GM18520 (cell line): ENCODE measurements at regions not wholly inside any gene's neighbourhood (a gene's known extent, or its start where the extent isn't known, plus 50 kb on each side); places are given as distances from the start of the nearest gene placed in this dataset.
"Not testable (repeated sequence)": the region's sequence is repeated elsewhere in the genome, so short reads cannot be mapped to it uniquely, and the experiment has no call there.

Experiments used
- ATAC-seq: cut with Tn5 transposase; IDR thresholded peaks from one replicate; pipeline ENCODE4 v1.9.1; 2021; ENCODE audit not compliant: unreplicated experiment

GRCh38 chr7:68559518-68559917, 1038.8 kb upstream of the AUTS2 start:
- no peak for ATAC-seq

GRCh38 chr7:68562323-68562899, 1035.9 kb upstream of the AUTS2 start:
- no peak for ATAC-seq

GRCh38 chr7:68564306-68565135, 1033.8 kb upstream of the AUTS2 start:
- no peak for ATAC-seq

- no peak for ATAC-seq
Measured at GRCh38 chr7:68571286-68571685, 1027.0 kb upstream of the AUTS2 start.

DNA sequence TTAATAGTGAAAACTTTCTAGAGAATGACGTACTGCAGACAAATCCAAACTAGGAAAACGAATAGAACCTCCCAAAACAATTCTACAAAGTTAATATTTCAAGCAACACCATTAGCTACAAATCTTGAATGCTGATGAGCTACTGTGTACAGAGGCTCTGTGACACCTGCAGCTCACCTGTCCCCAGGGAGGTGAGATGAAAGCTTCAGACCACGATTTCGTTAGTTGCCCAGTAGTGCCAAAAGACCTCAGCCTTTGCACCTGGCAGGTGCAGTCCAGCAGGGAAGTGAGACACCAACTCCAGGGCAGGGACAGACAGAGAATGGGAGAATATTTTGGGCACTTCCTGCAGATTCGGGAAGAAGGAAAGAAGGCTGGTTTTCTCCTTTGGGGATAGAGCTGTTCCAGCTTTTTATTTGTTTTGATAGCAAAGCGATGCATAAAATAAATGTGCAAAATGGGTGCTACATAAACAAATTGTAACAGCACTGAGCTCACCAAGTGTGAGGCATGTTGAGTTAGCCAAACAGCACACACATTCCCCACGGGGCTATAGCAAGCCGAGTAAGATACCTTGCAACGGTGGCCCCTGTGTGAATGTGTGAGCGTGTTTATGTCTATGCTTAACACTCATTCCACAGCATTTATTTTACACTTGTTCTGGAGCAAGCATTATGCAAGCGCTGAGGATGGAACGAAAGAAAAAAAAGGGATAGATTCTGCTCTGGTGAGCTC, 1024.8 kb upstream of the AUTS2 start:
- no peak for ATAC-seq

DNA sequence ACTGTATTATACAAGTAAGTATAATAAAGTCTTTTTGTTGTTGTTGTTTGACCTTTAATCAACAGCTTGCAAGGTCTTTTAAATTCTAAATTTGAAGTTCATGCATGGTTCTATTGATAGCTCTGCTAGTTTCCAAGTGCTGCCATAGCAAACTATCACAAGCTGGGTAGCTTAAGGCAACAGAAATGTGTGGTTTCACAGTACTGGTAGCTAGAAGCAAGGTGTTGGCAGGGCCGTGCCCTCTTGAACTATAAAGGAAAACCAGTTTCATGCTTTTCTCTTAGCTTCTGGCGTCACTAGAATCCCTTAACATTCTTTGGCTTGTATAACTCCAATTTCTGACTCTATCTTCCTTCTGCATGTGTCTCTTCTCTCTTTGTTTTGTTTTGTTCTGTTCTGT, 1021.9 kb upstream of the AUTS2 start:
- no peak for ATAC-seq

- no peak for ATAC-seq
Measured at GRCh38 chr7:68581417-68581816, 1016.9 kb upstream of the AUTS2 start.

- ATAC-seq, result no peak
Measured at GRCh38 chr7:68587599-68587998, 1010.7 kb upstream of the AUTS2 start.

DNA sequence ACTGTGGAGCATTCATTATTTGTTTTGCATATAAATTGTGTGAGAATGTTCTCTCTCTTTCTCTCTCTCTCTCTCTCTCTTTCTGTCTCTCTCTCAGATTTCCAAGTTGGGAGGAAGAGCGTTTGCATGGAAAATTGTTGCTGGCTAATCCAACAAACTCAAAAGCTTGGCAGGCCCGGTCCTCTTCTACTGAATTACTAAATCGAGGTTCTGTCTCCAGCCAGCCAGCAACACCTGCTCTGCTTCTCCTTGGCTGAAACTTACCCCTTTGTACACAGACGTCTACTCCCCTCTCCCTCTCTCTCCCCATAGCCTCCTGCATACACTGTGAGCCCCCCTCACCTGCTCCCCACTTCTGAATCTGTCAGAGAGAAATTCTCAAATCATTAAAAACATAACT, 996.4 kb upstream of the AUTS2 start:
- ATAC-seq, result no peak

DNA sequence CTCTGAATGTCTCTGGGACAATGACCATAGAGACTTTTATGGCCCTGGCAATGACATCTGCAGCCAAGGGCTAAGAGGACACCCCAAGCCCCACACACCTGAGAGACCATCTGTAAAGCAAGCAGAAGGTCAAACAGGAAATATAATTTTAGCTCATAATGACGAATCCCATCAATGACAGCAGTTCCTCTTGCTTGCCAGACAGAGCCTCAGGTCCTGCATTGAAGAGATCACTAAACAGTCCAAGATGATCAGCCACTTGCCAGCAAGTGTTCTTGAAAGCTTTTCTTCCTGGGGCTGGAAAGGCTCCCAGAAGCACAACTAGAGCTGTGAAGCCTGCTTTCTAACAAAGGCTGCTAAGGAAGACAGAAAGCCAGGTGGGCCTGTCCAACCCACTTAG, 993.7 kb upstream of the AUTS2 start:
- no peak for ATAC-seq

GRCh38 chr7:68610701-68611100, 987.6 kb upstream of the AUTS2 start:
- no peak for ATAC-seq

DNA sequence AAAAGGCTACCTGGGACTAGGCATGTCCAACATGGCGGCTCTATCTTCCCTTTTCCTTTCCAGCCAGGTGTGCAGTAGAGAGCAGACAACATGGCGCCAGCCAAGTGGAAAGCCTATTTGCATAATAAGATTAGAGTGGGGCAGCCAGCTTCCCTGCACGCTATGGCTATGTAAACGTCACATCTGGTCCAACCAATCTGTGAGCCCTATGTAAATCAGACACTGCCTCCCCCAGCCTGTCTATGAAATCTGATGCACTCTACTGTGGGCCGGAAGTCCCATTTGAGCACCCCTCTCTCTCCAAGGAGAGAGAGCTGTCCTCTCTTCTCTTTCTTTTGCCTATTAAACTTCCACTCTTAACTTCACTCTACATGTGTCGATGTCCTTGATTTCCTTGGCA, 984.9 kb upstream of the AUTS2 start:
- ATAC-seq, result no peak

DNA sequence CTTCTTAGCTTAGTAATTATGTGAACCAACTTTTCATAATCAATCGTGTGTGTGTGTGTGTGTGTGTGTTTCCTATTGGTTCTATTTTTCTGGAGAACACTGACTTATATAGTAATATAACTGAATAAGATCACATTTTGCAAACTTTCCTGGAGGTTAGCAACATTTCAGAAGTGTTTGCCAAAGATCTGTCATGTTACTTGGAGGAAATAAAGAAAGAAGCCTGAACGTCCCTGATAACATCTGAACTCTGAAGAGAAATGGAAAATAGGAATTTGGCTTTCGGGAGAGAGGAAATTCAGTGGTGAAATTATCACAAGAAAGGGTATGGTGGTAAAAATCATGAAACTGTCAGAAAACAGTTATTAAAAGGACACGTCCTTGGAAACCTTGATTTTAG, 984.4 kb upstream of the AUTS2 start:
- no peak for ATAC-seq

GRCh38 chr7:68619526-68619925, 978.7 kb upstream of the AUTS2 start:
- ATAC-seq, result no peak

DNA sequence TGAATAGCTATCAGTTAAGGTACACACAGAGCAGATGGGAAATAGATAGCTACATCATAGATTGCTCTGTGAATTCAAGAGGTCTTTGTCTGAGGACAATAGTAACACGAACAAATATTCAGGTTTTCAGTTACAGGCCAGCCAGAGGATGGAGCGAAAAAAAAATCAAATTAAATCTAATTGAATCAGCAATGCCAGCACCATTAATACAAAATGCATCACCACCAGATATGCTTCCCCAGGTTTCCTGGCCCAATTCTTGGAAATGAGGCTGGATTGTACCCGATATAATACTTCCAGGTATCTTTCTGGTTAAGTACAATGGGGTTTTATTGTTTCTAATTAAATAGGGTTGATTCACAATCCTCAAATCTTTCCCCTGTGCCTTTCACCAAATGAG, 975.8 kb upstream of the AUTS2 start:
- no peak for ATAC-seq

DNA sequence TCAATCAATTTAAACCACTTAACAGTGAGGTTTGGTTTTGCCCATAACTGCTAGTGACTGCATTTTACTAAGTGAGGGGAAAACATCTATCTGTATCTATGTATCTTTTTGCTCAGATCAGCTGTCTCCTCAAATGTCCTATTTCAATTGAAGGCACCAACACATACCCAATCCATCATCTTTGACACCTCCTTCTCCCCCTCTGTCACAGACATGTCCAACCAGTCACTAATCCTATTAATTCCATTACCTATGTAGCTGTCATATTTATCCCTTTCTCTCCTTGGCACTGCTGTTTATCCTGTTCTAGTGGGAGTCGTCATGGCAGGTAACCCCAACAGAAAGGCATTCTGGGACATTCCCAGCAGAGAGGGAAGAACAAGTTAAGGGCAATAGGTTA, 975.2 kb upstream of the AUTS2 start:
- ATAC-seq, result no peak

- no peak for ATAC-seq
Measured at GRCh38 chr7:68627247-68627864, 970.9 kb upstream of the AUTS2 start.

DNA sequence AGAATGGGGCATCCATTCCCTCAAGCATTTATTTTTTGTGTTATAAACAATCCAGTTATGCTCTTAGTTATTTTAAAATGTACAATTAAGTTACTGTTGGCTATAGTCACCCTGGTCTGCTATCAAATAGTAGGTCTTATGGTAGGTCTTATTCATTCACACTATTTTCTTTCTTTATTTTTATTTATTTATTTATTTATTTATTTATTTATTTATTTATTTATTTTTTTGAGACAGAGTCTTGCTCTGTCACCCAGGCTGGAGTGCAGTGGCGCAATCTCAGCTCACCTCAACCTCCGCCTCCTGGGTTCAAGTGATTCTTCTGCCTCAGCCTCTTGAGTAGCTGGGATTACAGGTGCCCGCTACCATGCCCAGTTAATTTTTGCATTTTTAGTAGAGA, 967.4 kb upstream of the AUTS2 start:
- not testable (repeated sequence) for ATAC-seq

- no peak for ATAC-seq
Measured at GRCh38 chr7:68640103-68640502, 958.2 kb upstream of the AUTS2 start.

DNA sequence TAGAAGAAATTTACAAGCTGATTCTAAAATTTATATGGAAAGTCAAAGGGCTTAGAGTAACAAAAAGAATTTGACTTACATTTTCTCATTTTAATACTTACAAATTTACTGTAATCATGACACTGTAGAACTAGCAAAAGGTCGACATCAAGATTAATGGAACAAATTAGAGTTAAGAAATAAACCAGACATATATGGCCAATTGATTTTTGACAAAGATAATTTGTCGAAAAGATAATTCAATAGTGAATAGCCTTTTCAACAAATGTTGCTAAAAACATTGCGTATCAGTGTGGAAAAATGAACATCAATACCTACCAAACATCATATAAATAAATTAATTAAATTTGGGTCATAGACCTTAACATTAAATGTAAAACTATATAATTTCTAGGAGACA, 955.5 kb upstream of the AUTS2 start:
- ATAC-seq, result no peak

DNA sequence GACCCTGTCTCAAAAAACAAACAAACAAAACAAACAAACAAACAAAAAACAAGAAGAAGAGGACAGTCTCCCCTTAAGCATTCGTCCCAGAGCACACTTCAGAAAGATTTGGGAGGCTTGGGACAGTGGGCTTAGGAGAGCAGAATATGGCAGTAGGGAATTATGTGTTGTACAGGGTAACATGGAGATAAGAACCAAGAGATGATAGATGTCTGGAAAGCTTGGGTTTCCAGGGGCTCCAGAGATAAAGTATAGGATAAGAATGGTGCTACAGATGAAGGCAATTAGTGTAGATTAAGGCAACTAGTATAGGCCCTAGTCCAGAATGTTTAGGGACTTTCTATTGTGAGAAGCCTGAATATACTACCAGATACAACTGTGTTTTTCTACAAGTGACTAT, 934.9 kb upstream of the AUTS2 start:
- ATAC-seq, result no peak

DNA sequence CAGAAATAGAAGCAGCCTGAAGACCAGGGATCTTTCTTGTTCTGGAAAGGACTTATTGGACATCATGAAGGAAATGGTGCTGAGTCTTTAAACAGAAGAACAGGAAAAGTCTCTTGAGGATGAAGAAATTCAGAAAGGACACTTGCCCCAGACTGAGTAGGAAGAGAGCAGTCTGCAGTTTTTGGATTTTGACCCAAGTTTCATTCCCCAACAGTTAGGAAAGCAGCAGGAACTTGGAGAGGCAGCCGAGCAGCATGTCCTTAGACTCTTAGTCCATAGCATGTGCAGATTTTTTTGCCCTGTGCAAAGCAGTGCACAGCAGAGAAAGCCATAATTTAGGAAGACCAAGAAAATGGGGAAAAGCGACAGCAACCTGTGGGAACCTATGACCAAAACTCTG, 927.2 kb upstream of the AUTS2 start:
- ATAC-seq, result no peak
